NOMO-1 treated with DMSO at 0.1 percent for 48 hours (cell line): ENCODE measurements at regions not wholly inside any gene's neighbourhood (a gene's known extent, or its start where the extent isn't known, plus 50 kb on each side); places are given as distances from the start of the nearest gene placed in this dataset.

Source experiments
- DNase-seq: peaks from one replicate; lab custom pipeline; 2025; ENCODE audit not compliant: unreplicated experiment; lab: John Stamatoyannopoulos, UW

DNA sequence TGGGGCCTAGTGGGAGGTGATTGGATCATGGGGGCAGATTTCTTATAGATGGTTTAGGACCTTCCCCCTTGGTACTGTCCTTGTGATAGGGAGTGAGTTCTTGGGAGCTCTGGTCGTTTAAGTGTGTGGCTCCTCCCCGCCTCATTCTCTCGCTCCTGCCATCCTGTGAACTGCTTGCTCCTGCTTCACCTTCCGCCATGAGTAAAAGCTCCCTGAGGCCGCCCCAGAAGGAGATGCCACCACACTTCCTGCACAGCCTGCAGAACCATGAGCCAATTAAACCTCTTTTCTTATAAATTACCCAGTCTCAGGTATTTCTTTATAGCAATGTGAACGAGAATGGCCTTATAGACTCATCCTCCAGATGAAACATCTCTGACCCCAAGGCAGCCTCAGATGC is 101.5 kb downstream of the KCNF1 start:
- DNase-seq, result no peak

GRCh38 chr2:11014026-11014425 is 102.3 kb downstream of the KCNF1 start:
- DNase-seq, result no peak

GRCh38 chr2:11016735-11017388 is 105.1 kb downstream of the KCNF1 start:
- DNase-seq, result no peak

GRCh38 chr2:11017921-11018320 is 106.2 kb downstream of the KCNF1 start:
- peak; percentile 40 for DNase-seq

GRCh38 chr2:11018651-11019185 is 107.0 kb downstream of the KCNF1 start:
- no peak for DNase-seq

DNA sequence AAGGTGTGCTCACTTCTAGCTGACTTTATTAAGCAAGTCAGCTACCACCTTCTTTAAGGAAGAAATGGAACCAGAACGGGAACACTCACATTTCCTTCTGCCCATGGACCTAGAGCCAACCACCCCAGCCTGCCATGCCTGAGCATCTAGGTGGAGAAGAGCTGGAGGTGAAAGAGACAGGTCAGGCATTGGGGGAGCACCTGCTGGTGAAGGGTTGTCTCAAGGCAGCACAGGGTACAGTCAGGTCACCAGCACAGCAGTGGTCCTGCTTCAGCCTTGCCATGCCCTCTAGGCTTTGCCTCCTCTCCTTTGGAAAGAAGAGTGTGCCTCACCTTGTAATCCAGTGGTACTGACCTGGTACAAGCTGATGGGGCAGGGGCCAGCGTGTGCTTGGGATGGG is 107.9 kb downstream of the KCNF1 start:
- DNase-seq, result no peak

GRCh38 chr2:11022064-11022463 is 110.3 kb downstream of the KCNF1 start:
- no peak for DNase-seq

DNA sequence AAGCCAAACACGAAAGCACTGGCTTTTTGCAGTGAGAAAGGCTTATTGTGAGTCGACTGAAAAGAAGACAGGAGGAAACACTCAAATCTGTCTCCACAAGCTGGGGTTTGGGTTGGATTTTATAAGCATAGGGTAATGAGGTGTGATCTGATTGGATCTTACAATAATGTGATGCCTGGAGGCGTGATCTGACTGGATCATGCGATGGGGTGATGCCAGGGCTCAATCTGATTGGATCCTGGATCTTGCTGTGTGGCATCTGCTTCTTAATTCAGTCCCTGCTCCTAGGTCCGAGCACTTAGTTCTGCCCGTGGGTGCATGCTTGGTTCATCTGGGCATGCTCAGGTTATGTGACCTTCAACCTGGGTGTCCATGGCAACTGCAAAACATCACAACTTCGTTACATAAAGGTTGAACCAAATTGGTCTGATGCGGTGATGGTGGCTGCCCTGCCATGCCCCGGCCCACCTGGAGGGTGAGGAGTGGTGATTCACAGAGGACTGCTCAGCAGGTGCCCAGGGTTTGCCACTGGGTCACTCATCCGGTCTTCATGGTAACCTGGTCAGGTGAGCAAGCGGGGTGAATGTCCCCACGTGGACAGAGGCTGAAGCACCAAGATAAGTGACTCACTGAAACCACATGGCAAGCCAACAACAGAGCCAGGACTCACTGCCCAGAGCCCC is 111.0 kb downstream of the KCNF1 start:
- DNase-seq, result no peak

DNA sequence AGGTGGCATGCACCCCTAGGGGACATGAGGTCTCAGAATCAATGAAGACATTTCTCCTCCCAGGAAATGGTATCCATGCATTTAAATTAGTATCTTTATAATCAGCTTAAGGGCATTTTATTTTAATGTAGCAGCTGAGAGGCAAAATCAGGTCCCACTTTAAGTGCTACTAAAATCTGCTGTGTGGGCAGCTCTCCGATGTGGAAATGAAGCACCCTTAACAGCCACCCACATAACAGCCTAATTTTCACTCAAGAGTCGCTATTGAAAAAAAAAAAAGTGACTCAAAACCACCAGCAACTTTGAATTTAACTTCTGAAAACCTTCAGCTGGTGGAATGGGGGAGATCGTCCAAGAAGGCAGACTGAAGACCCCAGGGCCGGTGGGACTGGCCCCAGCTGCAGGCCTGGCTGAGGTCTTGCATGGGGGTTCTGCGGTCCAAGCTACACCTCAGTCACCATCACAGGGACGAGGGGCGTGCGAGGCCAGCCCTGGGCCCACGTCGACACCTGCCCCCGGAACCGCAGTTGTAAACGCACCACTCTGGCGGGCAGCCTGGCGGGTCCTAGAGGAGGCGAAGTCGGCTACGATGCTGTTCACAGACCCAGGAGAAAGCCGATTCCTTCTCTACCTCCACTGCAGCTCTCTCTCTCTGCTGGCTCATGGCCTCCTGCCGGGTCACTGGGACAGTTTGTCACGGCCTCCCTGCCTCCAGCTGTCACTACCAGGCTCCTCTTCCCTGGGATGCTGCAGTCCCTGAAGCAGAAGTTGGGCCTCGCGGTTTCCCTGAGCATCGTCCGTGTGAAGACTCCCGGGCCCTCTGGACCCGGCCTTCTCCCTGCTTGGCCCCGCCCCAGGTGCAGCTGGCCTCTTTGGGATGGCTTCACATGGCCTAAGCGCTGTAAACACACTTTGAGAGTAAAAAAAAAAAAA is 111.9 kb downstream of the KCNF1 start:
- no peak for DNase-seq

DNA sequence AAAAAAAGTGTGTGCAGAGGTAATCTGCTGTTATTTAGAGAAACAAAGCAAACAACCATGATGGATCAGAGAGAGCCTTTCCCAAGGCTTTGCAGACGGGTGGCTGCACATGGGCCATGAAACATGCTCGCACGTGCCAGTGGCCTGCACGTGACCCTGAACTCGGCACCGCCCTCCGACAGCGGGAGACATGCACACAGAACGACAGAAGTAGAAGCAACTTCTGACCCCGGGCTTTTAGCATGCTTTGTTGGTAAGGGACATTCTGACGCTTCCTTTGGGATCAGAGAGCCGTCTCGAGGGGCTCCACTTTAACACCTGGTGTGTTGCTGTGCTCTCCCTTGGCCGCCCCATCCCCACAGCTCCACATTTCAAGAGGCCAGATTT is 112.5 kb downstream of the KCNF1 start:
- no peak for DNase-seq

DNA sequence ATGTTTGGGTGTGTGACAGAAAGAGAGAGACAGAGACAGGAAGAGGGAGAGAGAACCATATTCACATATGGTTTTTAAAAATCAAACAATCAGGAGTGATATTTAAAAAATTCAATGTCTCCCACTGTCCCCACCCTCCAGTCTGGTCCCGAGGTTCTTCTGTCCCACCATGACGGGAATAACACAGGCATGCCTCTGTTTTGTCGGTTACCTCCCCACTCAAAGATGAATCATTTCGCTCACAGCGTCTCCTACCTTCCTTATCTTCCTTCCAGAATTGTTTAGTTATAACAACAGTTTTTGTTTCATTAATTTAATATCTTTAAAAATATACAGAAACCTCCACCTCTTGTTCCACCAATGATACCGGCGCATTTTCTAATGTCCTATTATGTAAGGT is 113.0 kb downstream of the KCNF1 start:
- no peak for DNase-seq

DNA sequence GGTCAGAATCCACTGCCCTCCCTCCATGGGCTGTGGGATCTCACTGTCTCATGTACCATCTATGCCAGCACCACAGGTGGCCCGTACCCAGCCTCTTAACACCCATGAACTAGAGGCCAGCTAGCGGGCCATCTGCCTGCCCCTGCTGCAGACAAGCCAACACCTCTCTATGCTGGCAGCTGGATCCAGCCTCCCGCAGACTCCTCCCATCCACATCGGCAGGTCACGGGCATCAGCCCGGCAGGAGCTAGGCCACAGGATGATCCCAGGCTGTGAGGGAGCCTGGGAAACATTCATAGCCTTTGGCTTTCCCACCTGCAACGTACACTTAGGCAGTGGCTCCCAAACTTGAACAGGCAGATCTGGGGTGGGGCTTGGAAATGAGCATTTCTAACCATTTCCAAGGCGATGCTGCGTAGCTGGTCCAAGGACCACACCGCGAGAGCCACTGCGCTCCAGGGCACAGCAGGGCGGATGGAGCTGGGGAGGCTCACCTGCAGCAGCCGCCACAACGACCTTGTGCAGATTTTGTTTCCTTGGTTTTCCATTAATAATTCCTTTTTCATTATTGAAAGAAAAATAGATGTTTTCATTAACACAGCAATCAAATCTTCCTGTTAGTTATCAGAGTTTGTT is 114.7 kb downstream of the KCNF1 start:
- no peak for DNase-seq

- no peak for DNase-seq
These were observed 115.5 kb downstream of the KCNF1 start for GRCh38 chr2:11027195-11027594.

DNA sequence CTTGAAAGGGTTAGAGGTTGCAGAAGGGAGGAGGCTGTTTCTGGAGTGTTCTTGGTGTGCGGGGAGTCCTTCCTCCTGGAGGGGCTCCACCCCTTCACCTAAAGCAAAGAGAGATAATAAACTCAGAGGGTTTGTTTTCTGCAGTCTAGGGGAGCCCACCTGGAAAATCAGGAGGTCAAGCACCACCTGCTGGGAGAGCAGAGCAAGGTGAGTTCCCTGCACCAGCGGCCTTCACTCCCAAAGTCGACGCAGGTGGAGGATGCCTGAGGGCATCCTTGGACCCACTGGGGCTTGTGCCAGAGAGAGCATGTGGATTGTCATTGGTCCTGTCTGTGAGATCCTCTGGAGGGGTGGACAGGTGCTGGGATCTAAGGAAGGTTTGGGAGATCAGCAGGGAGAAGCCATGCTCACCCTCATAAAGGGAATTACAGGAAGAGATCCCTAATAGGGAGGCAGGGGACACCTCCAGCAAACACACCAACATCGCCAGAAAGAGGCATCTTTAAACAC is 116.7 kb downstream of the KCNF1 start:
- DNase-seq, result no peak

- no peak for DNase-seq
These were observed 117.4 kb downstream of the KCNF1 start for GRCh38 chr2:11029136-11029535.

GRCh38 chr2:11030036-11030435 is 118.3 kb downstream of the KCNF1 start:
- DNase-seq, result no peak

- DNase-seq, result no peak
These were observed 119.2 kb downstream of the KCNF1 start for GRCh38 chr2:11030909-11031308.

DNA sequence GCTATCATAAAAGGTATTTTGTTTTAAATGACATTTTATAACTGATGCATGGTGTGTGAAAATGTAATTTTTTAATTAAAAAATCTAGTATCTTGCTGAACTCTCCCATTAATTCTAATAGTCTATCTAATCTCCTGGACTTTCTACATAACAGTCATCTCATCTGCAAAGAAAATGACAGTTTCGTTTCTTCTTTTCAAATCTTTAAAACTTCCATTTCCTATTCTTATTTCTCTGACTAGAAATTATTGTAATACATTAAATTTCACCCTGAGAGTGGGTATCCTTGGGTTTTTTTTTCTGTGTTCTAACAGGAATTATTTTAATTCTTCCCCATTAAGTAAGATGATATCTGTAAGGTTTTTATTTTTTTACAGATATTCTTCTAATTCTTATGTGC is 120.1 kb downstream of the KCNF1 start:
- peak; percentile 63 for DNase-seq

DNA sequence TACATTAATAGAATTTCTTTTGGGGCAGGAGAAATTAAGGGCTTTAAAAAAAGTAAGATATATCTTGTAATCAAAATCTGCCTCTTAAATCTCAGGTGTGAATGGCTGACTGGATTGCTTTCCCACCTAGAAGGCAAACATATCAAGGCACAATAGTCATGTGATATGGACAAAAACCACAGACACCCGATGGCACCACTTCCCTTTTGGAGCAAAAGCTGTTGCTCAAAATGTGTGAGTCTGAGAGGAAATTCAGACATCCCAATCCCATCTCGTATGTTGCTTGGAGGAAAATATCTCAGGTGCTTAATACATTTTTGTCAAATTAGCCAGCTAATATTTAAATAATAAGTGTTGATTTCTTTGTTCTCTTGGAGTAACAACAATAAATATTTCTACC is 120.7 kb downstream of the KCNF1 start:
- DNase-seq, result peak; percentile 17

GRCh38 chr2:11033114-11033513 is 121.4 kb downstream of the KCNF1 start:
- no peak for DNase-seq

GRCh38 chr2:11038641-11039040 is 116.6 kb upstream of the SLC66A3 start:
- no peak for DNase-seq
